K562 (cell line): ENCODE measurements at regions not wholly inside any gene's neighbourhood (a gene's known extent, or its start where the extent isn't known, plus 50 kb on each side); places are given as distances from the start of the nearest gene placed in this dataset.

Experiments
- ATAC-seq: fragments of 200-7000 bp; cut with Tn5 transposase; 3 replicates; pipeline ENCODE4 v1.9.1; 2020; ENCODE audit warnings: moderate library complexity
- BruUV-seq: library from RNA; stranded (reverse); fragments of 400-500 nt; replicated peaks from 2 replicates; lab custom pipeline; 2021; lab: Mats Ljungman, UMichigan
- CTCF ChIA-PET: fragments of 300-600 bp; formaldehyde crosslinking; extraction: SDS; loops from one replicate; lab custom pipeline; 2021; ENCODE audit warnings: low intra/inter-chr PET ratio; lab: Yijun Ruan, JAX
- POLR2A ChIA-PET: fragments of 300-600, 350-650 bp; sonication (Branson Sonifier 250); formaldehyde crosslinking; extraction: SDS; loops from one replicate; lab custom pipeline; 2021; ENCODE audit warnings: antibody characterized with exemption, inconsistent platforms; lab: Yijun Ruan, JAX
- DNase-seq, 4 experiments: peaks; one replicate each; pipeline versions ENCODE4 v3.0.0 to v3.0.0-alpha.2; 2011 to 2018; ENCODE audit warnings: low spot score in 3 of 4, mixed read lengths in 3 of 4; ENCODE audit errors: extremely low read depth in 1 of 4
- FAIRE-seq: peaks from 2 replicates; lab custom pipeline; 2011; peaks lifted over from hg19 to GRCh38; lab: Jason Lieb, UNC
- H2AFZ ChIP-seq: 2 replicates; pipeline ENCODE4 v1.6.0; 2011; ENCODE audit warnings: low read depth, low read length, control low read depth, inconsistent platforms
- H3K27ac ChIP-seq: fragments of 200-600 bp; 3 replicates; pipeline ENCODE4 v1.8.0; 2011; ENCODE audit warnings: low read depth, mild to moderate bottlenecking, control low read depth, inconsistent platforms, low read length, moderate library complexity, mixed read lengths; ENCODE audit errors: extremely low read depth
- H3K27me3 ChIP-seq, 2 experiments: fragments of 300-600 bp in 1 of 2; 2 replicates in 1 of 2; 3 replicates in 1 of 2; pipeline versions ENCODE4 v1.6.0 to v1.8.0; 2011; ENCODE audit warnings: inconsistent platforms in 2 of 2, low read length in 2 of 2, mild to moderate bottlenecking in 1 of 2, mixed read lengths in 1 of 2, moderate library complexity in 1 of 2; ENCODE audit not compliant: control insufficient read depth in 2 of 2, insufficient read depth in 2 of 2
- H3K36me3 ChIP-seq: fragments of 300-600 bp; 3 replicates; pipeline ENCODE4 v1.8.0; 2011; ENCODE audit warnings: mild to moderate bottlenecking, low read length, inconsistent platforms; ENCODE audit not compliant: control insufficient read depth, insufficient read depth
- H3K4me1 ChIP-seq, 2 experiments: fragments of 200-600 bp in 1 of 2; replicated peaks in 1 of 2; 2 replicates in 1 of 2; 3 replicates in 1 of 2; pipeline versions ENCODE4 v1.5.1 to v1.8.0; 2011; ENCODE audit warnings: inconsistent platforms in 2 of 2, low read length in 2 of 2, mild to moderate bottlenecking in 1 of 2, mixed read lengths in 1 of 2, moderate library complexity in 1 of 2; ENCODE audit not compliant: control insufficient read depth in 2 of 2, insufficient read depth in 2 of 2
- H3K4me2 ChIP-seq: 2 replicates; pipeline ENCODE4 v1.6.1; 2011; ENCODE audit warnings: low read length, control low read depth, inconsistent platforms, mixed read lengths; ENCODE audit not compliant: insufficient read depth
- H3K4me3 ChIP-seq: fragments of 200-600 bp; sonication (generic), shearing (Covaris generic); 2 replicates; pipeline ENCODE4 v1.5.1; 2016; ENCODE audit warnings: control low read depth, inconsistent platforms
- H3K79me2 ChIP-seq: fragments of 200-600 bp; 3 replicates; pipeline ENCODE4 v1.8.0; 2011; ENCODE audit warnings: low read length, inconsistent platforms; ENCODE audit not compliant: control insufficient read depth, insufficient read depth
- H3K9ac ChIP-seq, 2 experiments: 2 replicates each; pipeline versions ENCODE4 v1.6.0 to v1.6.1; 2011; ENCODE audit warnings: low read depth in 2 of 2, low read length in 2 of 2, control low read depth in 1 of 2, inconsistent platforms in 1 of 2, mild to moderate bottlenecking in 1 of 2, mixed read lengths in 1 of 2; ENCODE audit not compliant: insufficient read depth in 1 of 2
- H3K9me1 ChIP-seq: one replicate; pipeline ENCODE4 v1.6.0; 2011; ENCODE audit warnings: inconsistent platforms, mild to moderate bottlenecking, low read length, moderate library complexity; ENCODE audit not compliant: control insufficient read depth, insufficient read depth
- H3K9me3 ChIP-seq: replicated peaks from 2 replicates; pipeline ENCODE4 v1.5.1; 2011; ENCODE audit warnings: low read depth, low read length, inconsistent platforms; ENCODE audit not compliant: control insufficient read depth, insufficient read depth
- H4K20me1 ChIP-seq: replicated peaks from 2 replicates; pipeline ENCODE4 v1.6.1; 2011; ENCODE audit warnings: low read length, inconsistent platforms, mixed read lengths; ENCODE audit not compliant: control insufficient read depth, insufficient read depth
- CBFB ChIP-seq: sonication (generic); formaldehyde crosslinking; IDR thresholded peaks from 2 replicates; pipeline ENCODE4 v1.4.0; 2020; ENCODE audit warnings: mild to moderate bottlenecking, missing genetic modification reagents
- HDAC2 ChIP-seq: fragments of 450-650 bp; IDR thresholded peaks from 2 replicates; pipeline ENCODE4 v1.6.1; 2016; ENCODE audit warnings: mild to moderate bottlenecking
- HEY1 ChIP-seq: fragments of 250-450 bp; sonication (Bioruptor Pico); IDR thresholded peaks from 2 replicates; pipeline ENCODE4 v1.5.0; 2020; ENCODE audit warnings: mild to moderate bottlenecking, moderate library complexity, borderline replicate concordance
- HNRNPLL ChIP-seq: fragments of 200-400 bp; formaldehyde crosslinking; IDR thresholded peaks from 2 replicates; pipeline ENCODE4 v1.6.1; 2017; ENCODE audit warnings: low read length, low read depth, mild to moderate bottlenecking; ENCODE audit not compliant: poor library complexity, severe bottlenecking
- KDM1A ChIP-seq, 2 experiments: fragments of 450-650 bp; IDR thresholded peaks; 2 replicates each; pipeline ENCODE4 v1.6.1; 2016; ENCODE audit warnings: mild to moderate bottlenecking in 2 of 2
- MBD2 ChIP-seq: sonication (generic); IDR thresholded peaks from 2 replicates; pipeline ENCODE4 v1.6.1; 2016; ENCODE audit warnings: low read depth, borderline replicate concordance
- U2AF2 ChIP-seq: fragments of 200-400 bp; formaldehyde crosslinking; optimal IDR thresholded peaks from 2 replicates; pipeline ENCODE3; 2017; ENCODE audit warnings: low read depth, mild to moderate bottlenecking, low read length
- ZKSCAN1 ChIP-seq: fragments of 150-350 bp; IDR thresholded peaks from 2 replicates; pipeline ENCODE4 v1.6.1; 2016; ENCODE audit warnings: low read depth, low read length
- WGBS: fragments of 100-300 bp; shearing (Covaris generic); methylation state at CpG from one replicate; pipeline ENCODE4 v1.1.6; 2016; ENCODE audit warnings: low coverage, mixed read lengths; ENCODE audit not compliant: insufficient coverage; ENCODE audit errors: missing lambda C conversion rate; 5-methylcytosine and 5-hydroxymethylcytosine counted together
- in situ Hi-C: fragments of 300-500 bp; cut with MboI; formaldehyde crosslinking; loops from 4 replicates; pipeline ENCODE4 v1.15.0; 2018; ENCODE audit warnings: inconsistent platforms, mixed read lengths
- intact Hi-C: fragments of 100-400 bp; cut with micrococcal nuclease; formaldehyde crosslinking; loops from 2 replicates; pipeline ENCODE4 v1.14.2; 2022
- TF ChIP-seq, protein P1 (sequence below): sonication (generic); formaldehyde crosslinking; IDR thresholded peaks from 2 replicates; pipeline ENCODE4 v1.8.0; 2022; ENCODE audit warnings: missing genetic modification reagents, mild to moderate bottlenecking, borderline replicate concordance

DNA sequence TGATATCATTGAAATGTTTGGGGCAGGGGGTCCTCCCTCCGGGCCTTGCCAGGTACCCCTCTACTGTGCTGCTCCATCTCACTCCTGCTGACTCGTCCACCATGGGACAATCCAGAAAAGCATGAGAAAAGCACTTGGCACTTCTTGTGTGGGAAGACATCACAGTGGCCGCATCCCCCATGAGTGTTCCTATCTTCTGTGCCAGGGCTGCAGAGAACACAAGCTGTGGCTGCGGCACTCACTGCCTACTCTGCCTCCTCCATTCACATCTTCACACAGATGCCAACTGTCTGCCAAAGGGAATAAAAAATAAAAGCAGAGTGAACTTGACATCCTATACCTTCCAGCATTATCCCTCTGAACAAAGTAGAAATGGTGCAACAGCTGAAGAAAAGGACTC is 117.4 kb upstream of the PROKR2 start:
- Histone ChIP-seq H4K20me1 (no peaks in the 10 kb centered on the region), H3K4me3 (no peak overlapping the region), H3K79me2 (no peaks in the 10 kb centered on the region), H2AFZ (no peak overlapping the region), H3K4me2 (no peak overlapping the region), H3K36me3 (no peaks in the 10 kb centered on the region), H3K9me1 (no peaks in the 10 kb centered on the region), H3K27ac (no peak overlapping the region), H3K27me3 (no peaks in the 10 kb centered on the region), H3K4me1 (no peaks in the 10 kb centered on the region), H3K9ac (no peak overlapping the region), H3K9me3 (no peaks in the 10 kb centered on the region)
- FAIRE-seq = no peak
- DNase-seq = no peak
- BruUV-seq = no TSS peak
- intact Hi-C loops = no loop called here
- 0% methylated on average over 4 of the region's 4 CpGs for WGBS
- in situ Hi-C loops = no loop called here
- TF ChIP-seq MBD2 (no peak), U2AF2 (no peak), ZKSCAN1 (no peak)
- no peak for ATAC-seq
- CTCF ChIA-PET = no interaction called here
- POLR2A ChIA-PET = no interaction called here

DNA sequence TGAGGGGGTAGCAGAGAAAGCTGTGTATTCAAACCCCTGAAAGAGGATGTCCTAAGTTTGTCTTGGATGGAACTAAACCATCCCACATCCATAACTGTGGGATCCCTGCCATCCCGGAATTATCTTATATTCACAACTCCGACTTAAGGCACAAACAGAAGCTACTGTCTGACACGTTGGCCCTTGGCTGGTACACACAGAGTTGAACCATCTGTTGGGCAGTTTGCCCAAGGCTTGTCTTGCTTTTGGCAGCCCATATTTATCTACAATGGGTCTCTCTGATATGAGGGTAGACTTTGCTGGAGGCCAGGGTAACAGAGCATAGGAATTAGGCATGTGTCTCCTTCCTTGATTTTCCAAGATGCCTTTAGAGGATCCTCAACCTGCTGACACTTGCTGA is 116.6 kb upstream of the PROKR2 start:
- Histone ChIP-seq H3K27ac (no peak overlapping the region), H3K9ac (no peak overlapping the region), H3K9me1 (no peaks in the 10 kb centered on the region), H3K36me3 (no peaks in the 10 kb centered on the region), H2AFZ (no peak overlapping the region), H3K4me3 (no peak overlapping the region), H4K20me1 (no peaks in the 10 kb centered on the region), H3K79me2 (no peaks in the 10 kb centered on the region), H3K27me3 (no peaks in the 10 kb centered on the region), H3K9me3 (no peaks in the 10 kb centered on the region), H3K4me1 (no peaks in the 10 kb centered on the region), H3K4me2 (no peak overlapping the region)
- WGBS = 6% methylated on average over 3 of the region's 3 CpGs
- FAIRE-seq (no peak), ATAC-seq (no peak), DNase-seq (no peak)
- ChIA-PET POLR2A (no interaction called here), CTCF (no interaction called here)
- TF ChIP-seq, protein P1, sequence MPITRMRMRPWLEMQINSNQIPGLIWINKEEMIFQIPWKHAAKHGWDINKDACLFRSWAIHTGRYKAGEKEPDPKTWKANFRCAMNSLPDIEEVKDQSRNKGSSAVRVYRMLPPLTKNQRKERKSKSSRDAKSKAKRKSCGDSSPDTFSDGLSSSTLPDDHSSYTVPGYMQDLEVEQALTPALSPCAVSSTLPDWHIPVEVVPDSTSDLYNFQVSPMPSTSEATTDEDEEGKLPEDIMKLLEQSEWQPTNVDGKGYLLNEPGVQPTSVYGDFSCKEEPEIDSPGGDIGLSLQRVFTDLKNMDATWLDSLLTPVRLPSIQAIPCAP (CRISPR knock-in tag) = no peak
- no peak for TF ChIP-seq HDAC2
- TF ChIP-seq KDM1A (IDR thresholded peaks at IDR 0.05) = no peak
- no peak for TF ChIP-seq HEY1
- no peak for TF ChIP-seq CBFB (CRISPR knock-in tag)
- TF ChIP-seq HNRNPLL = no peak
- intact Hi-C loops = no loop called here
- BruUV-seq = no TSS peak
- in situ Hi-C loops = no loop called here
